ENCODE measurements at regions not wholly inside any gene's neighbourhood (a gene's known extent, or its start where the extent isn't known, plus 50 kb on each side); places are given as distances from the start of the nearest gene placed in this dataset.
"Not testable (repeated sequence)": the region's sequence is repeated elsewhere in the genome, so short reads cannot be mapped to it uniquely, and the experiment has no call there.

DNA sequence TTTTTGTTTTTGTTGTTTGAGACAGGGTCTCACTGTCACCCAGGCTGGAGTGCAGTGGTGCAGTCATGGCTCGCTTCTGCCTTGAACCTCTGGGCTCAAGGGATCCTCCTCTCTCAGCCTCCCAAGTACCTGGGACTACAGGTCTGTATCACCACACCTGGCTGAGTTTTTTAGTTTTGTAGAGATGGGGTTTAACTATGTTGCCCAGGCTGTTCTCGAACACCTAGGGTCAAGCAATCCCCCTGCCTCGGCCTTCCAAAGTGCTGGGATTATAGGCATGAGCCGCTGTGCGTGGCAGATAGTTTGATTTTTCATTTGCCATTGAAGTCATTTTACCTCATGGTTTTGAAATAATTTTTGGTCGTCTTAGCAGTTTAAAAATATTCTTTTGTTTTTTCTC, 94.3 kb upstream of the EIF5 start:
- H3K36me3 ChIP-seq (ENCODE audit: control insufficient read depth, insufficient read depth, low read length), result no peaks in the 10 kb centered on the region
- no peak overlapping the region for H3K27ac Mint-ChIP-seq (ENCODE audit: unreplicated experiment)
- H3K4me1 Mint-ChIP-seq (ENCODE audit: low read depth, unreplicated experiment), result no peaks in the 10 kb centered on the region
- H3K9me3 Mint-ChIP-seq (ENCODE audit: unreplicated experiment), result peaks cover 27% of the 10 kb centered on the region
- CTCF ChIA-PET, result interaction anchor here (0.8 kb wide), 1 partner anchor 153 kb away, joined by 3 read pairs; no protein-coding TSS in a partner anchor
- H3K36me3 Mint-ChIP-seq (ENCODE audit: insufficient read depth, unreplicated experiment), result no peaks in the 10 kb centered on the region
- DNase-seq, result no peak
- H3K27me3 ChIP-seq (replicated peaks; ENCODE audit: control insufficient read depth, insufficient read depth, low read length), result no peaks in the 10 kb centered on the region
- TF ChIP-seq, protein P1, sequence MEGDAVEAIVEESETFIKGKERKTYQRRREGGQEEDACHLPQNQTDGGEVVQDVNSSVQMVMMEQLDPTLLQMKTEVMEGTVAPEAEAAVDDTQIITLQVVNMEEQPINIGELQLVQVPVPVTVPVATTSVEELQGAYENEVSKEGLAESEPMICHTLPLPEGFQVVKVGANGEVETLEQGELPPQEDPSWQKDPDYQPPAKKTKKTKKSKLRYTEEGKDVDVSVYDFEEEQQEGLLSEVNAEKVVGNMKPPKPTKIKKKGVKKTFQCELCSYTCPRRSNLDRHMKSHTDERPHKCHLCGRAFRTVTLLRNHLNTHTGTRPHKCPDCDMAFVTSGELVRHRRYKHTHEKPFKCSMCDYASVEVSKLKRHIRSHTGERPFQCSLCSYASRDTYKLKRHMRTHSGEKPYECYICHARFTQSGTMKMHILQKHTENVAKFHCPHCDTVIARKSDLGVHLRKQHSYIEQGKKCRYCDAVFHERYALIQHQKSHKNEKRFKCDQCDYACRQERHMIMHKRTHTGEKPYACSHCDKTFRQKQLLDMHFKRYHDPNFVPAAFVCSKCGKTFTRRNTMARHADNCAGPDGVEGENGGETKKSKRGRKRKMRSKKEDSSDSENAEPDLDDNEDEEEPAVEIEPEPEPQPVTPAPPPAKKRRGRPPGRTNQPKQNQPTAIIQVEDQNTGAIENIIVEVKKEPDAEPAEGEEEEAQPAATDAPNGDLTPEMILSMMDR (IDR thresholded peaks at IDR 0.05; ENCODE audit: insufficient read depth in 1 of 2, low read depth in 1 of 2, low read length in 1 of 2, severe bottlenecking in 1 of 2, unreplicated experiment in 1 of 2), result no peak
- H3K27me3 Mint-ChIP-seq (ENCODE audit: insufficient read depth, unreplicated experiment), result no peaks in the 10 kb centered on the region
- no peak overlapping the region for H3K4me3 Mint-ChIP-seq (ENCODE audit: unreplicated experiment)
- POLR2A ChIA-PET, result no interaction called here
- H3K4me3 ChIP-seq (ENCODE audit: low read depth, low read length), result no peak overlapping the region
- H3K9me3 ChIP-seq, result peaks cover 20% of the 10 kb centered on the region
- BruUV-seq (replicated peaks), result no TSS peak
- no peaks in the 10 kb centered on the region for H3K4me1 ChIP-seq
- intact Hi-C loops (cut with micrococcal nuclease; ENCODE audit: unreplicated experiment), result no loop called here

DNA sequence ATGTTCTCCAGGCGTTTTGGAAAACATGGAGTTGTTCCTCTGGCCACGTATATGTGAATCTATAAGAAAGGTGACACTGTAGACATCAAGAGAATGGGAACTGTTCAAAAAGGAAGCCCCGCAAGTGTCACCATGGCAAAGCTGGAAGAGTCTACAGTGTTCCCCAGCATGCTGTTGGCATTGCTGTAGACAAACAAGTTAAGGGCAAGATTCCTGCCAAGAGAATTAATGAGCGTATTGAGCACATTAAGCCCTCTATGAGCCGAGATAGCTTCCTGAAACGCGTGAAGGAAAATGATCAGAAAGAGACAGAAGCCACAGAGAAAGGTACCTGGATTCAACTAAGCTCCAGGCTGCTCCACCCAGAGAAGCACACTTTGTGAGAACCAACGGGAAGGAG, 92.5 kb upstream of the EIF5 start:
- Mint-ChIP-seq H3K36me3 (ENCODE audit: insufficient read depth, unreplicated experiment) (no peaks in the 10 kb centered on the region), H3K27me3 (ENCODE audit: insufficient read depth, unreplicated experiment) (no peaks in the 10 kb centered on the region), H3K27ac (ENCODE audit: unreplicated experiment) (no peak overlapping the region), H3K4me1 (ENCODE audit: low read depth, unreplicated experiment) (peaks cover 6% of the 10 kb centered on the region), H3K4me3 (ENCODE audit: unreplicated experiment) (no peak overlapping the region), H3K9me3 (ENCODE audit: unreplicated experiment) (peaks cover 17% of the 10 kb centered on the region)
- H3K4me1 ChIP-seq, result peaks cover 10% of the 10 kb centered on the region
- CTCF ChIA-PET, result no interaction called here
- H3K36me3 ChIP-seq (ENCODE audit: control insufficient read depth, insufficient read depth, low read length), result no peaks in the 10 kb centered on the region
- H3K4me3 ChIP-seq (ENCODE audit: low read depth, low read length), result no peak overlapping the region
- no peaks in the 10 kb centered on the region for H3K27me3 ChIP-seq (replicated peaks; ENCODE audit: control insufficient read depth, insufficient read depth, low read length)
- TF ChIP-seq, protein P1 (IDR thresholded peaks at IDR 0.05; ENCODE audit: insufficient read depth in 1 of 2, low read depth in 1 of 2, low read length in 1 of 2, severe bottlenecking in 1 of 2, unreplicated experiment in 1 of 2), result no peak
- DNase-seq, result no peak
- POLR2A ChIA-PET, result no interaction called here
- H3K9me3 ChIP-seq, result peaks cover 20% of the 10 kb centered on the region
- no TSS peak for BruUV-seq (replicated peaks)
- intact Hi-C loops (cut with micrococcal nuclease; ENCODE audit: unreplicated experiment), result no loop called here

DNA sequence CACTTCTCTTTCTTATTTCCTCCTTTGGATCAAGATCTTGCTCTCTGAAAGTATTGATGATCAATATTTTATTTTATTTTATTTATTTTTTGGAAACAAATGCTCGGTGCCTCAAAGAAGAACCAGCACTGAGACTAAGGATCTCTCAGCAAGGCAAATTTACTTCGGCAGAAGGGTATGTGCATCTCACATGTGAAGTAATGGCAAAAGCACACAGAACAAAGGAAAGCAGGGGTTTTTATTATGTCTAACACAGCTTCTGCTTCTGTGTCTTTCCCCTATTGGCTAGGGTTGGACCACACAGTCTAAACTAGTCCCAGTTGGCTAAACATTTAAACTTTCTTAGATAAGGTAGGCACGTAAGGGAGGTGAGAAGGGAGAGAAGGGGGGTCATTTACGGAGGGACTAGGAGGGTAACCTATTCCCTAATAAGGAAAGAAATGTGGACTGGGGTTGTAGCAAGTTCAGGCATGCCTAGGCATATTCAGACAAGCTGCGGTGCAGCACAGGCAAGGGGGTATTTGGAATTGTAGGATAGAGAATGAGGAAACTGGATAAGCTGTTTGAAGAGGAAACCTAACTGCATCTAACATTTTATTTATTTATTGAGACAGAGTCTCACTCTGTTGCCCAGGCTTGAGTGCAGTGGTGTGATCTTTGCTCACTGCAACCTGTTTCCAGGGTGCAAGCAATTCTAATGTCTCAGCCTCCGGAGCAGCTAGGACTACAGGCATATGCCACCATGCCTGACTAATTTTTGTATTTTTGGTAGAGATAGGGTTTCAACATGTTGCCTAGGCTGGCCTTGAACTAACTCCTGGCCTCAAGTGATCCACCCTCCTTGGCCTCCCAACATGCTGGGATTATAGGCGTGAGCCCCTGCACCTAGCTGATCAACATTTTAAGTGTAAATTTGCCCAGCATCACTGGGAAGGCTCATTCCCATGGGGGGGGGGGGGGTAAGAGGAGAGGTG, 90.0 kb upstream of the EIF5 start:
- Histone ChIP-seq H3K4me3 (ENCODE audit: low read depth, low read length) (no peak overlapping the region), H3K9me3 (peaks cover 20% of the 10 kb centered on the region), H3K36me3 (ENCODE audit: control insufficient read depth, insufficient read depth, low read length) (no peaks in the 10 kb centered on the region), H3K4me1 (peaks cover 10% of the 10 kb centered on the region), H3K27me3 (replicated peaks; ENCODE audit: control insufficient read depth, insufficient read depth, low read length) (no peaks in the 10 kb centered on the region)
- ChIA-PET CTCF (no interaction called here), POLR2A (no interaction called here)
- H3K36me3 Mint-ChIP-seq (ENCODE audit: insufficient read depth, unreplicated experiment), result no peaks in the 10 kb centered on the region
- H3K27me3 Mint-ChIP-seq (ENCODE audit: insufficient read depth, unreplicated experiment), result no peaks in the 10 kb centered on the region
- no peak overlapping the region for H3K4me3 Mint-ChIP-seq (ENCODE audit: unreplicated experiment)
- intact Hi-C loops (cut with micrococcal nuclease; ENCODE audit: unreplicated experiment), result no loop called here
- peaks cover 6% of the 10 kb centered on the region for H3K4me1 Mint-ChIP-seq (ENCODE audit: low read depth, unreplicated experiment)
- TF ChIP-seq, protein P1 (IDR thresholded peaks at IDR 0.05; ENCODE audit: insufficient read depth in 1 of 2, low read depth in 1 of 2, low read length in 1 of 2, severe bottlenecking in 1 of 2, unreplicated experiment in 1 of 2), result no peak
- DNase-seq, result no peak
- BruUV-seq (replicated peaks), result no TSS peak
- no peak overlapping the region for H3K27ac Mint-ChIP-seq (ENCODE audit: unreplicated experiment)
- peaks cover 9% of the 10 kb centered on the region for H3K9me3 Mint-ChIP-seq (ENCODE audit: unreplicated experiment)

DNA sequence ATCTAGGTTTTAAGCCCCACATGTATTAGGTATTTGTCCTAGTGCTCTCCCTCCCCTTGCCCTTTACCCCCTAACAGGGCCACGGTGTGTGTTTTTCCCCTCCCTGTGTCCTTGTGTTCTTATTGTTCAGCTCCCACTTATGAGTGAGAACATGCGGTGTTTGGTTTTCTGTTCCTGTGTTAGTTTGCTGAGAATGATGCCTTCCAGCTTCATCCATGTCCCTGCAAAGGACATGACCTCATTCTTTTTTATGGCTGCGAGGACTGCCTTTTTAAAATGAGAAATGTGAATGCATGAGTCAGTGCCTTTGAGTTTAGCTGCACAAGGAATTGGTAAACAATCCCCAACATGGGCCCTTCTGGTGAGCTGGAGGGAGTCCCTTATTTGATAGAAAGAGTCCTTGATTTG, 88.4 kb upstream of the EIF5 start:
- H3K4me3 Mint-ChIP-seq (ENCODE audit: unreplicated experiment); H3K27ac Mint-ChIP-seq (ENCODE audit: unreplicated experiment); H3K27me3 Mint-ChIP-seq (ENCODE audit: insufficient read depth, unreplicated experiment); H3K4me1 Mint-ChIP-seq (ENCODE audit: low read depth, unreplicated experiment); H3K4me1 ChIP-seq; BruUV-seq (replicated peaks); POLR2A ChIA-PET; intact Hi-C loops (cut with micrococcal nuclease; ENCODE audit: unreplicated experiment); H3K4me3 ChIP-seq (ENCODE audit: low read depth, low read length); H3K9me3 Mint-ChIP-seq (ENCODE audit: unreplicated experiment); H3K27me3 ChIP-seq (replicated peaks; ENCODE audit: control insufficient read depth, insufficient read depth, low read length); H3K36me3 ChIP-seq (ENCODE audit: control insufficient read depth, insufficient read depth, low read length); DNase-seq; CTCF ChIA-PET; H3K36me3 Mint-ChIP-seq (ENCODE audit: insufficient read depth, unreplicated experiment): not testable (repeated sequence)
- H3K9me3 ChIP-seq, result peaks cover 14% of the 10 kb centered on the region; the same call in 1 of the 2 replicates
